Hepatocyte (in vitro differentiated cells): ENCODE measurements at regions not wholly inside any gene's neighbourhood (a gene's known extent, or its start where the extent isn't known, plus 50 kb on each side); places are given as distances from the start of the nearest gene placed in this dataset.

ENCODE experiments used
- CTCF ChIP-seq: fragments of 200-600 bp; sonication (generic); IDR thresholded peaks from 2 replicates; pipeline ENCODE4 v1.5.1; 2016; ENCODE audit warnings: antibody characterized with exemption, mild to moderate bottlenecking; ENCODE audit not compliant: poor library complexity
- EZH2 ChIP-seq: fragments of 200-600 bp; sonication (generic); IDR thresholded peaks from 2 replicates; pipeline ENCODE4 v1.6.1; 2016; ENCODE audit warnings: antibody characterized with exemption, mild to moderate bottlenecking, borderline replicate concordance
- EZH2phosphoT487 ChIP-seq: fragments of 200-600 bp; sonication (generic); IDR thresholded peaks from one replicate; pipeline ENCODE4 v1.6.1; 2018; ENCODE audit warnings: antibody characterized with exemption, mild to moderate bottlenecking, low read depth, moderate library complexity; ENCODE audit not compliant: unreplicated experiment, severe bottlenecking

- TF ChIP-seq CTCF (peak; percentile 47), EZH2phosphoT487 (no peak), EZH2 (no peak)
These were observed 135.6 kb upstream of the SUCLG2 start for GRCh38 chr3:67790043-67790442.
